ENCODE measurements at regions not wholly inside any gene's neighbourhood (a gene's known extent, or its start where the extent isn't known, plus 50 kb on each side); places are given as distances from the start of the nearest gene placed in this dataset.
A peak's percentile ranks its signal among the peaks of the same experiment; 100 is the strongest.

GRCh38 chr20:19949195-19949867, 67.8 kb upstream of the NAA20 start (continued):
- TF ChIP-seq MXD1 (CRISPR knock-in tag; IDR thresholded peaks at IDR 0.05) (no peak), GZF1 (CRISPR knock-in tag; IDR thresholded peaks at IDR 0.05) (no peak), ZBTB38 (CRISPR knock-in tag; IDR thresholded peaks at IDR 0.05) (no peak), BCL6 (CRISPR knock-in tag; IDR thresholded peaks at IDR 0.05) (peak; percentile 51), RFXANK (CRISPR knock-in tag; IDR thresholded peaks at IDR 0.05) (no peak), HMGXB3 (CRISPR knock-in tag; IDR thresholded peaks at IDR 0.05; ENCODE audit: borderline replicate concordance) (no peak), HMGXB4 (CRISPR knock-in tag; IDR thresholded peaks at IDR 0.05; ENCODE audit: borderline replicate concordance in 1 of 2, low read depth in 1 of 2) (no peak), SMAD9 (CRISPR knock-in tag; IDR thresholded peaks at IDR 0.05) (no peak), NFE2 (CRISPR knock-in tag; IDR thresholded peaks at IDR 0.05) (no peak), KDM5A (IDR thresholded peaks at IDR 0.05; ENCODE audit: borderline replicate concordance, low read length) (no peak)

Measured in HepG2 (cell line).